IMR-90 (cell line): ENCODE measurements at regions not wholly inside any gene's neighbourhood (a gene's known extent, or its start where the extent isn't known, plus 50 kb on each side); places are given as distances from the start of the nearest gene placed in this dataset.

Experiments used
- ATAC-seq: fragments of 200-7000 bp; cut with Tn5 transposase; 2 replicates; pipeline ENCODE4 v1.9.1; 2020; ENCODE audit warnings: low read depth, mild to moderate bottlenecking, moderate library complexity
- BruUV-seq: library from RNA; stranded (reverse); fragments of 400-500 nt; replicated peaks from 2 replicates; lab custom pipeline; 2021; lab: Mats Ljungman, UMichigan
- CTCF ChIA-PET: fragments of 300-600 bp; formaldehyde crosslinking; extraction: SDS; loops from one replicate; lab custom pipeline; 2021; ENCODE audit warnings: antibody characterized with exemption; lab: Yijun Ruan, JAX
- POLR2A ChIA-PET: fragments of 300-600 bp; sonication (Branson Sonifier 250); formaldehyde crosslinking; loops from one replicate; lab custom pipeline; 2022; ENCODE audit warnings: antibody characterized with exemption; ENCODE audit not compliant: unreplicated experiment; lab: Charles Lee
- DNase-seq: peaks from one replicate; pipeline ENCODE4 v3.0.0; 2013
- H2AFZ ChIP-seq: replicated peaks from 2 replicates; pipeline ENCODE3; 2013; ENCODE audit warnings: low read length, mild to moderate bottlenecking; ENCODE audit not compliant: poor library complexity
- H2AK5ac ChIP-seq: 2 replicates; pipeline ENCODE4 v1.6.1; 2013; ENCODE audit warnings: low read depth, low read length, inconsistent platforms
- H2AK9ac ChIP-seq: replicated peaks from 2 replicates; pipeline ENCODE3; 2013; ENCODE audit warnings: mild to moderate bottlenecking, low read depth, low read length, moderate library complexity; ENCODE audit not compliant: poor library complexity
- H2BK120ac ChIP-seq: 2 replicates; pipeline ENCODE4 v1.6.1; 2013; ENCODE audit warnings: low read depth, low read length, inconsistent platforms
- H2BK15ac ChIP-seq: 3 replicates; pipeline ENCODE4 v1.6.1; 2013; ENCODE audit warnings: low read depth, low read length, inconsistent platforms
- H2BK20ac ChIP-seq: 2 replicates; pipeline ENCODE4 v1.6.1; 2013; ENCODE audit warnings: low read depth, mild to moderate bottlenecking, inconsistent platforms, low read length, moderate library complexity
- H2BK5ac ChIP-seq: 2 replicates; pipeline ENCODE4 v1.6.1; 2013; ENCODE audit warnings: mild to moderate bottlenecking, low read depth, low read length, inconsistent platforms; ENCODE audit not compliant: poor library complexity, severe bottlenecking
- H3K14ac ChIP-seq: replicated peaks from 2 replicates; pipeline ENCODE4 v1.6.1; 2013; ENCODE audit warnings: low read depth, low read length, inconsistent platforms
- H3K18ac ChIP-seq: 2 replicates; pipeline ENCODE4 v1.6.1; 2013; ENCODE audit warnings: low read depth, low read length, control low read depth
- H3K23ac ChIP-seq: 2 replicates; pipeline ENCODE4 v1.6.1; 2013; ENCODE audit warnings: low read depth, low read length, inconsistent platforms
- H3K27ac ChIP-seq: 2 replicates; pipeline ENCODE4 v1.5.1; 2013; ENCODE audit warnings: mild to moderate bottlenecking, control low read depth, low read length; ENCODE audit not compliant: insufficient read depth
- H3K27me3 ChIP-seq: 2 replicates; pipeline ENCODE4 v1.6.1; 2013; ENCODE audit warnings: low read length; ENCODE audit not compliant: control insufficient read depth, insufficient read depth
- H3K36me3 ChIP-seq: 2 replicates; pipeline ENCODE4 v1.6.1; 2013; ENCODE audit warnings: low read length, mixed read lengths; ENCODE audit not compliant: control insufficient read depth, insufficient read depth
- H3K4ac ChIP-seq: 2 replicates; pipeline ENCODE4 v1.6.1; 2013; ENCODE audit warnings: low read depth, low read length, inconsistent platforms
- H3K4me1 ChIP-seq: 2 replicates; pipeline ENCODE4 v1.6.1; 2013; ENCODE audit warnings: low read length, mixed read lengths; ENCODE audit not compliant: control insufficient read depth, insufficient read depth
- H3K4me2 ChIP-seq: 2 replicates; pipeline ENCODE4 v1.6.1; 2013; ENCODE audit warnings: low read depth, mild to moderate bottlenecking, control low read depth, low read length, moderate library complexity
- H3K4me3 ChIP-seq: 2 replicates; pipeline ENCODE4 v1.5.1; 2013; ENCODE audit warnings: low read depth, mild to moderate bottlenecking, control low read depth, low read length, moderate library complexity; ENCODE audit not compliant: insufficient read depth
- H3K56ac ChIP-seq: 2 replicates; pipeline ENCODE4 v1.6.1; 2013; ENCODE audit warnings: low read length, inconsistent platforms; ENCODE audit not compliant: insufficient read depth; ENCODE audit errors: extremely low read depth
- H3K79me1 ChIP-seq, 2 experiments: 2 replicates each; pipeline ENCODE4 v1.6.1; 2013; ENCODE audit warnings: low read length in 2 of 2, inconsistent platforms in 1 of 2, low read depth in 1 of 2
- H3K9ac ChIP-seq: 2 replicates; pipeline ENCODE4 v1.6.1; 2013; ENCODE audit warnings: low read depth, low read length, control low read depth
- H3K9me1 ChIP-seq: 2 replicates; pipeline ENCODE4 v1.6.1; 2013; ENCODE audit warnings: low read length, inconsistent platforms; ENCODE audit not compliant: insufficient read depth
- H3K9me3 ChIP-seq: 2 replicates; pipeline ENCODE4 v1.6.1; 2013; ENCODE audit warnings: low read length; ENCODE audit not compliant: control insufficient read depth, insufficient read depth
- H4K20me1 ChIP-seq: 2 replicates; pipeline ENCODE4 v1.6.1; 2013; ENCODE audit warnings: low read length, inconsistent platforms; ENCODE audit not compliant: insufficient read depth
- H4K5ac ChIP-seq: 2 replicates; pipeline ENCODE4 v1.6.1; 2013; ENCODE audit warnings: mild to moderate bottlenecking, low read depth, low read length, control low read depth
- H4K8ac ChIP-seq, 2 experiments: 2 replicates each; pipeline ENCODE4 v1.6.1; 2013; ENCODE audit warnings: low read depth in 2 of 2, low read length in 2 of 2, control low read depth in 1 of 2, inconsistent platforms in 1 of 2
- H4K91ac ChIP-seq: 2 replicates; pipeline ENCODE4 v1.6.1; 2013; ENCODE audit warnings: low read depth, low read length, inconsistent platforms; ENCODE audit not compliant: insufficient read depth
- BHLHE40 ChIP-seq: fragments of 150-350 bp; IDR thresholded peaks from 2 replicates; pipeline ENCODE4 v1.6.1; 2016; ENCODE audit warnings: mild to moderate bottlenecking, low read depth, low read length
- CEBPB ChIP-seq: IDR thresholded peaks from 2 replicates; pipeline ENCODE4 v1.6.1; 2012; ENCODE audit warnings: low read depth, low read length, improper control_type of control experiment
- ELK1 ChIP-seq: fragments of 150-350 bp; IDR thresholded peaks from 2 replicates; pipeline ENCODE4 v1.6.1; 2016; ENCODE audit warnings: low read depth, mild to moderate bottlenecking, low read length, moderate library complexity, borderline replicate concordance
- FOS ChIP-seq: fragments of 150-350 bp; IDR thresholded peaks from 2 replicates; pipeline ENCODE4 v1.6.1; 2016; ENCODE audit warnings: low read depth, low read length
- MAFK ChIP-seq: IDR thresholded peaks from 2 replicates; pipeline ENCODE4 v1.6.1; 2012; ENCODE audit warnings: low read depth, low read length, improper control_type of control experiment
- MXI1 ChIP-seq: IDR thresholded peaks from 2 replicates; pipeline ENCODE4 v1.6.1; 2012; ENCODE audit warnings: low read depth, mild to moderate bottlenecking, low read length, moderate library complexity, borderline replicate concordance
- NFE2L2 ChIP-seq: fragments of 150-350 bp; IDR thresholded peaks from 2 replicates; pipeline ENCODE4 v1.6.1; 2016; ENCODE audit warnings: low read depth, mild to moderate bottlenecking, low read length
- POLR2A ChIP-seq: IDR thresholded peaks from 2 replicates; pipeline ENCODE4 v1.6.1; 2012; ENCODE audit warnings: mild to moderate bottlenecking, low read depth, low read length
- RAD21 ChIP-seq: IDR thresholded peaks from 2 replicates; pipeline ENCODE4 v1.6.1; 2012; ENCODE audit warnings: low read length, improper control_type of control experiment
- RCOR1 ChIP-seq: IDR thresholded peaks from 2 replicates; pipeline ENCODE4 v1.6.1; 2012; ENCODE audit warnings: mild to moderate bottlenecking, low read length, improper control_type of control experiment; ENCODE audit not compliant: insufficient replicate concordance
- SMC3 ChIP-seq: fragments of 150-350 bp; IDR thresholded peaks from 2 replicates; pipeline ENCODE4 v1.6.1; 2016; ENCODE audit warnings: low read depth, mild to moderate bottlenecking, antibody characterized with exemption, low read length, moderate library complexity
- USF2 ChIP-seq: fragments of 150-350 bp; IDR thresholded peaks from 2 replicates; pipeline ENCODE4 v1.6.1; 2017; ENCODE audit warnings: mild to moderate bottlenecking, antibody characterized with exemption, low read length, low read depth
- WGBS, 2 experiments: methylation state at CpG; one replicate each; pipeline versions ENCODE4 v1.1.5 to v1.1.7; 2013; ENCODE audit warnings: missing lambda C conversion rate in 2 of 2; ENCODE audit not compliant: insufficient read length in 1 of 2; ENCODE audit errors: extremely low coverage in 2 of 2; 5-methylcytosine and 5-hydroxymethylcytosine counted together
- dilution Hi-C: fragments of 300-500 bp; cut with HindIII; formaldehyde crosslinking; loops from one replicate; pipeline ENCODE4 v1.14.3; 2018; ENCODE audit warnings: low sequenced_read_pairs; ENCODE audit not compliant: unreplicated experiment
- in situ Hi-C: fragments of 300-500 bp; cut with MboI; formaldehyde crosslinking; loops from 3 replicates; pipeline ENCODE4 v1.14.3; 2019; ENCODE audit warnings: low sequenced_read_pairs, inconsistent platforms, mixed read lengths
- intact Hi-C: fragments of 100-400 bp; cut with micrococcal nuclease; formaldehyde crosslinking; loops from 2 replicates; pipeline ENCODE4 v1.10.0; 2022

- Histone ChIP-seq H4K8ac (no peak overlapping the region), H3K4ac (no peak overlapping the region), H2AFZ (no peak overlapping the region), H3K27ac (no peak overlapping the region), H3K23ac (no peak overlapping the region), H4K20me1 (no peaks in the 10 kb centered on the region), H4K5ac (no peak overlapping the region), H3K36me3 (no peaks in the 10 kb centered on the region), H4K91ac (no peak overlapping the region), H3K9me1 (no peaks in the 10 kb centered on the region), H2AK9ac (no peak overlapping the region), H2BK20ac (no peak overlapping the region), H3K4me1 (no peaks in the 10 kb centered on the region), H3K14ac (no peak overlapping the region), H2BK15ac (no peak overlapping the region), H3K9me3 (peaks cover 15% of the 10 kb centered on the region; the same call in 1 of the 2 replicates), H3K4me3 (no peak overlapping the region), H3K56ac (no peak overlapping the region), H2AK5ac (no peak overlapping the region), H3K4me2 (no peak overlapping the region), H3K9ac (no peak overlapping the region), H2BK5ac (no peak overlapping the region), H2BK120ac (no peak overlapping the region), H3K79me1 (no peaks in the 10 kb centered on the region), H3K18ac (no peak overlapping the region), H3K27me3 (no peaks in the 10 kb centered on the region)
- WGBS, 2 experiments: 44% methylated on average over 1 of the region's 3 CpGs; no CpG with 5 or more reads in 1 of the 2 experiments
- TF ChIP-seq BHLHE40: no peak
- no peak for TF ChIP-seq CEBPB
- no peak for TF ChIP-seq MXI1
- no peak for TF ChIP-seq SMC3
- TF ChIP-seq RAD21: no peak
- TF ChIP-seq POLR2A: no peak
- TF ChIP-seq USF2: no peak
- TF ChIP-seq MAFK: no peak
- TF ChIP-seq NFE2L2: no peak
- no peak for TF ChIP-seq ELK1
- TF ChIP-seq FOS: no peak
- TF ChIP-seq RCOR1: no peak
- in situ Hi-C loops (no loop called here), intact Hi-C loops (no loop called here), dilution Hi-C loops (no loop called here)
- DNase-seq (no peak), ATAC-seq (no peak)
- no TSS peak for BruUV-seq
- POLR2A ChIA-PET: no interaction called here
- CTCF ChIA-PET: no interaction called here
Observed at GRCh38 chr2:236444187-236444586, 125.4 kb upstream of the ACKR3 start.
